NCI-H1930 (cell line): ENCODE measurements at regions not wholly inside any gene's neighbourhood (a gene's known extent, or its start where the extent isn't known, plus 50 kb on each side); places are given as distances from the start of the nearest gene placed in this dataset.

ENCODE experiments used
- DNase-seq, 2 experiments: peaks; one replicate each; lab custom pipeline; 2025; lab: John Stamatoyannopoulos, UW

- no peak for DNase-seq
Measured at GRCh38 chr1:218679988-218680748, 335.0 kb downstream of the TGFB2 start.

- DNase-seq = no peak
Measured at GRCh38 chr1:218683242-218683641, 338.1 kb downstream of the TGFB2 start.

GRCh38 chr1:218686258-218686657, 341.1 kb downstream of the TGFB2 start:
- DNase-seq = no peak

GRCh38 chr1:218686761-218687160, 341.6 kb downstream of the TGFB2 start:
- no peak for DNase-seq

- no peak for DNase-seq
Measured at GRCh38 chr1:218692808-218693207, 347.7 kb downstream of the TGFB2 start.

GRCh38 chr1:218693599-218693998, 348.5 kb downstream of the TGFB2 start:
- no peak for DNase-seq

- DNase-seq = no peak
Measured at GRCh38 chr1:218694085-218694484, 348.9 kb downstream of the TGFB2 start.

- no peak for DNase-seq
Measured at GRCh38 chr1:218694636-218695035, 349.5 kb downstream of the TGFB2 start.

GRCh38 chr1:218695525-218695924, 350.4 kb downstream of the TGFB2 start:
- DNase-seq = no peak

GRCh38 chr1:218698141-218698540, 353.0 kb downstream of the TGFB2 start:
- DNase-seq = no peak

GRCh38 chr1:218699421-218699820, 354.3 kb downstream of the TGFB2 start:
- no peak for DNase-seq

GRCh38 chr1:218699865-218700264, 354.7 kb downstream of the TGFB2 start:
- no peak for DNase-seq

- DNase-seq = no peak
Measured at GRCh38 chr1:218700666-218701065, 355.5 kb downstream of the TGFB2 start.

- DNase-seq = no peak
Measured at GRCh38 chr1:218701131-218701530, 356.0 kb downstream of the TGFB2 start.

GRCh38 chr1:218702775-218703174, 357.6 kb downstream of the TGFB2 start:
- DNase-seq = no peak

GRCh38 chr1:218703836-218704235, 358.7 kb downstream of the TGFB2 start:
- DNase-seq = no peak

GRCh38 chr1:218705391-218705790, 360.3 kb downstream of the TGFB2 start:
- no peak for DNase-seq

GRCh38 chr1:218705911-218706893, 361.1 kb downstream of the TGFB2 start:
- DNase-seq = no peak

GRCh38 chr1:218711001-218711400, 365.9 kb downstream of the TGFB2 start:
- no peak for DNase-seq

- DNase-seq = no peak
Measured at GRCh38 chr1:218711884-218712674, 366.9 kb downstream of the TGFB2 start.

GRCh38 chr1:218712677-218713076, 367.5 kb downstream of the TGFB2 start:
- no peak for DNase-seq
